PFSK-1 (cell line): ENCODE measurements at regions not wholly inside any gene's neighbourhood (a gene's known extent, or its start where the extent isn't known, plus 50 kb on each side); places are given as distances from the start of the nearest gene placed in this dataset.

Experiments used
- FOXP2 ChIP-seq: optimal IDR thresholded peaks from 2 replicates; pipeline ENCODE3; 2011; ENCODE audit warnings: borderline replicate concordance, control low read depth, inconsistent platforms; ENCODE audit not compliant: insufficient read depth; ENCODE audit errors: extremely low read length, extremely low read depth
- POLR2AphosphoS5 ChIP-seq: IDR thresholded peaks from 2 replicates; pipeline ENCODE4 v1.6.1; 2012; ENCODE audit warnings: low read depth, mild to moderate bottlenecking, control low read depth, low read length, moderate library complexity
- REST ChIP-seq, 2 experiments: IDR thresholded peaks; 2 replicates each; pipeline versions ENCODE4 v1.6.1 to v1.8.0; 2011 to 2012; ENCODE audit warnings: low read depth in 2 of 2, low read length in 2 of 2, control low read depth in 1 of 2, inconsistent platforms in 1 of 2, mild to moderate bottlenecking in 1 of 2, moderate library complexity in 1 of 2; ENCODE audit not compliant: insufficient read depth in 1 of 2
- SIN3A ChIP-seq: IDR thresholded peaks from 2 replicates; pipeline ENCODE4 v1.6.1; 2012; ENCODE audit warnings: mild to moderate bottlenecking, low read length, moderate library complexity, borderline replicate concordance; ENCODE audit not compliant: insufficient read depth
- TAF1 ChIP-seq: IDR thresholded peaks from 2 replicates; pipeline ENCODE4 v1.6.1; 2012; ENCODE audit warnings: low read length, control low read depth, borderline replicate concordance; ENCODE audit not compliant: insufficient read depth

DNA sequence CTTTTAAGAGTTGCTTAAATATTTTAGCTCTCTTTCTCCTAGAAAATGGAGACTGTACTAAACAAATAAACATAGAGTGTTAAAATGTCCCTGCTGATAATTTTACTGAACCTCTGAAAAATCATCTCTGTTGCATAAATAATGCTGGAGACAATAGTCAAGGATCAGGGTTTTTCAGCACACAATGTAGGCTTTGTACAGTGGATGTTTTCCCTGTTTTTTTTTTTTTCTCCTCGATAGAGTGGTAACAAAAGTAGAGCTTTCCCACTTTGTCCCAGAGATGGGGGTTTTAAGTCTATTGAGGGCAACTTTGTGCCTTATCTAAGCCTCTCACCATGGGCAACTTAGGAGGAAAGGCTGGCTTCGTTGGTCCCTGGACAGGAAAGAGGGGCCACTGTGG lies 222.6 kb upstream of the HDDC2 start:
- TF ChIP-seq REST (IDR thresholded peaks at IDR 0.05; ENCODE audit: insufficient read depth in 1 of 2, low read depth in 2 of 2, low read length in 2 of 2): no peak
- TF ChIP-seq TAF1: no peak
- no peak for TF ChIP-seq POLR2AphosphoS5
- no peak for TF ChIP-seq SIN3A
- no peak for TF ChIP-seq FOXP2

DNA sequence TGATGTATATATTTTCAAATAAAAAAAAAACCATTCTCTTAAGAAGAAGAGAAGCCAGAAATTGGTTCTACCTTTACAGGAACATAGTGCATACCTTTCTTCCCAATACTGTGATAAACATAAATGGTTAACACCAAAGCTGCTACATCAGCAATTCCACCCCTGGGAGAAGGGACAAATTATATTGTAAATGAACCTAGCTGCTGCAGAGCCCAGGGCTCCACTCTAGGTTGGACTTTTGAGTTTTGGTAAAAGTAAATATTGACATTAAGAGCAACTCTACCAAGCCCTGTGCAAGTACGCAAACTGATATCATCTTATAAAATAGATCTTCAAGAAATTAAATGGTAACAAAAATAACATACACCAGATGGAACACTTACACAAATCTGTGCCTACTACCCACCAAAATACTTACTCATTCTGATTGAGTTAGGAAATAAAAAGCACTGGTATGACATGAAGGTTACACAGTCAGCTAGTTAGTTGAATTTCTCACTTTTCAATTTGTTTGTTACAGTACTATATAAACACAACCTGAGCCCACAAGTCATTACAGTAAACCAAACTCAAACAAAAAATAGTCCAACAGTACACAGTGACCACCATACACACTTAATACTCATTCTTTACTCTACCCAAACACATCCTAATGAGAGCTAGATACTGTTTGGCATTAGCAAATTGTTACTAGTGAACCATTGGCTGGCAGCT lies 223.3 kb upstream of the HEY2 start:
- TF ChIP-seq TAF1: no peak
- TF ChIP-seq SIN3A: no peak
- no peak for TF ChIP-seq REST (IDR thresholded peaks at IDR 0.05; ENCODE audit: insufficient read depth in 1 of 2, low read depth in 2 of 2, low read length in 2 of 2)
- TF ChIP-seq FOXP2: no peak
- no peak for TF ChIP-seq POLR2AphosphoS5

- no peak for TF ChIP-seq TAF1
- TF ChIP-seq REST (IDR thresholded peaks at IDR 0.05; ENCODE audit: insufficient read depth in 1 of 2, low read depth in 2 of 2, low read length in 2 of 2): no peak
- no peak for TF ChIP-seq POLR2AphosphoS5
- TF ChIP-seq SIN3A: no peak
- no peak for TF ChIP-seq FOXP2
Measured at GRCh38 chr6:125528621-125529041, 220.8 kb upstream of the HEY2 start.

GRCh38 chr6:125529061-125529460 lies 220.4 kb upstream of the HEY2 start:
- TF ChIP-seq TAF1: no peak
- no peak for TF ChIP-seq POLR2AphosphoS5
- TF ChIP-seq REST (IDR thresholded peaks at IDR 0.05; ENCODE audit: insufficient read depth in 1 of 2, low read depth in 2 of 2, low read length in 2 of 2): no peak
- no peak for TF ChIP-seq FOXP2
- no peak for TF ChIP-seq SIN3A

DNA sequence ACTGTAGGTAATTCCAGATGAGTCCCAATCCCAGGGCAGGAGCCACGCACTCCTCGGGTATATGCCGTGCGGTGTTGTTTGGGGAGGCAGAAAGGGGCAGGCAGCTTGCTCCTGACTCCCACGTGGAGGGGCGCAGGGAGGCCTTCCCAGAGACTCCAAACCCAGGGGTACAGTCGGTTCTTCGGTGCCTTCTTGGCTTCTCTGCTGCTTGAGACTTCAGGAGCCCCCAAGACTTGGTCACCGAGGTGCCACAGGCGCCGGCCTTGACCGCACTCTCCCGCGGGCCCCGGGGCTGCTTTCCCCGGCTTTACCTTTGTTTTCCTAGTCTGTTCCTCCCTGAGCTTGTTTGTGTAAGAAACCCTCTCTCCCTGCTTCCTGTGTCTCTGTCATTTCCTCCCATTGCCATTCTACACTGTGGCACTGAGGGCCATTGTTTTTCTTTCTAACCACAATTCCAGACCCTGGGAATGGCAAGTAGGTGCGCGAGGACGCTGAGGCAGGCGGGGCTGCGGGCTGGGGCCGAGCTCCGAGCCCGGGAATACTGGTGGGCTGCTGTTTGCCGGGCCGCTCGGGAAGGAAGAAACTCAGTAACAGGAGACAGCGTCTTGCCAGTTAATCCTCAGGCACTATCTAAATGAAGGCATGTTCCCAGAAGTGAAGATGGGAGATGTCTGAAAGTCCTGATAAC lies 215.6 kb upstream of the HEY2 start:
- no peak for TF ChIP-seq FOXP2
- TF ChIP-seq SIN3A: no peak; the same call in 1 of the 2 replicates
- TF ChIP-seq REST (IDR thresholded peaks at IDR 0.05; ENCODE audit: insufficient read depth in 1 of 2, low read depth in 2 of 2, low read length in 2 of 2): peak in 1 of 2 experiments; percentile 60; a peak in 1 of 4 replicates
- peak; percentile 35; the same call in 1 of the 2 replicates for TF ChIP-seq TAF1
